H9 (cell line): ENCODE measurements at regions not wholly inside any gene's neighbourhood (a gene's known extent, or its start where the extent isn't known, plus 50 kb on each side); places are given as distances from the start of the nearest gene placed in this dataset.

Experiments used
- DNase-seq: peaks from one replicate; pipeline ENCODE4 v3.0.0-alpha.2; 2017
- H2AFZ ChIP-seq: one replicate; pipeline ENCODE4 v1.6.1; 2013; ENCODE audit warnings: mild to moderate bottlenecking, low read length, control low read depth, moderate library complexity
- H2AK5ac ChIP-seq: 2 replicates; pipeline ENCODE4 v1.6.1; 2013; ENCODE audit warnings: low read length, control low read depth, mixed read lengths; ENCODE audit not compliant: insufficient read length
- H2BK120ac ChIP-seq: one replicate; pipeline ENCODE4 v1.6.1; 2013; ENCODE audit warnings: low read depth, mild to moderate bottlenecking, low read length, control low read depth, inconsistent platforms; ENCODE audit not compliant: poor library complexity, severe bottlenecking
- H2BK12ac ChIP-seq: 2 replicates; pipeline ENCODE4 v1.6.1; 2013; ENCODE audit warnings: low read length, control low read depth, mixed read lengths, low read depth; ENCODE audit not compliant: insufficient read length
- H2BK15ac ChIP-seq: 2 replicates; pipeline ENCODE4 v1.6.1; 2013; ENCODE audit warnings: low read depth, low read length, control low read depth
- H2BK20ac ChIP-seq: one replicate; pipeline ENCODE4 v1.6.1; 2013; ENCODE audit warnings: low read depth, mild to moderate bottlenecking, low read length, control low read depth, inconsistent platforms; ENCODE audit not compliant: poor library complexity, severe bottlenecking
- H2BK5ac ChIP-seq: 2 replicates; pipeline ENCODE4 v1.6.1; 2013; ENCODE audit warnings: low read length, control low read depth, mixed read lengths; ENCODE audit not compliant: insufficient read length
- H3K14ac ChIP-seq: 2 replicates; pipeline ENCODE4 v1.6.1; 2013; ENCODE audit warnings: low read length, control low read depth; ENCODE audit not compliant: insufficient read depth
- H3K18ac ChIP-seq: 2 replicates; pipeline ENCODE4 v1.6.1; 2013; ENCODE audit warnings: low read depth, mild to moderate bottlenecking, mixed read lengths, low read length, control low read depth; ENCODE audit not compliant: insufficient read length
- H3K23ac ChIP-seq: 2 replicates; pipeline ENCODE4 v1.6.1; 2013; ENCODE audit warnings: low read length, control low read depth, mixed read lengths, low read depth; ENCODE audit not compliant: insufficient read length
- H3K23me2 ChIP-seq: 2 replicates; pipeline ENCODE4 v1.6.1; 2013; ENCODE audit warnings: low read depth, mild to moderate bottlenecking, mixed read lengths, low read length, control low read depth; ENCODE audit not compliant: insufficient read length, poor library complexity, severe bottlenecking
- H3K27ac ChIP-seq: 2 replicates; pipeline ENCODE4 v1.5.1; 2013; ENCODE audit warnings: low read length, control low read depth, mixed read lengths, low read depth; ENCODE audit not compliant: insufficient read length
- H3K27me3 ChIP-seq: 2 replicates; pipeline ENCODE4 v1.6.1; 2013; ENCODE audit warnings: low read length, control low read depth, inconsistent platforms; ENCODE audit not compliant: insufficient read depth
- H3K4ac ChIP-seq: 2 replicates; pipeline ENCODE4 v1.6.1; 2013; ENCODE audit warnings: low read depth, mild to moderate bottlenecking, control low read depth, inconsistent platforms, low read length, moderate library complexity
- H3K4me1 ChIP-seq: 2 replicates; pipeline ENCODE4 v1.6.1; 2013; ENCODE audit warnings: low read length, control low read depth, inconsistent platforms; ENCODE audit not compliant: insufficient read depth
- H3K4me2 ChIP-seq: 2 replicates; pipeline ENCODE4 v1.6.1; 2013; ENCODE audit warnings: low read length, control low read depth, mixed read lengths; ENCODE audit not compliant: insufficient read length, insufficient read depth
- H3K56ac ChIP-seq: 2 replicates; pipeline ENCODE4 v1.6.1; 2013; ENCODE audit warnings: low read depth, mild to moderate bottlenecking, mixed read lengths, low read length, control low read depth; ENCODE audit not compliant: insufficient read length
- H3K79me1 ChIP-seq: 2 replicates; pipeline ENCODE4 v1.6.1; 2013; ENCODE audit warnings: low read depth, mild to moderate bottlenecking, moderate library complexity, low read length, control low read depth, inconsistent platforms; ENCODE audit not compliant: insufficient read depth, poor library complexity, severe bottlenecking
- H3K79me2 ChIP-seq: 2 replicates; pipeline ENCODE4 v1.6.1; 2013; ENCODE audit warnings: low read length, control low read depth, inconsistent platforms; ENCODE audit not compliant: insufficient read depth
- H3K9ac ChIP-seq: 2 replicates; pipeline ENCODE4 v1.6.1; 2013; ENCODE audit warnings: low read length, control low read depth, mixed read lengths; ENCODE audit not compliant: insufficient read length; ENCODE audit errors: extremely low read depth
- H3K9me3 ChIP-seq: one replicate; pipeline ENCODE4 v1.6.1; 2013; ENCODE audit warnings: low read depth, low read length, inconsistent platforms; ENCODE audit not compliant: control insufficient read depth
- H3T11ph ChIP-seq: one replicate; pipeline ENCODE4 v1.6.1; 2013; ENCODE audit warnings: mild to moderate bottlenecking, low read length, control low read depth, inconsistent platforms
- H4K20me1 ChIP-seq: one replicate; pipeline ENCODE4 v1.6.1; 2013; ENCODE audit not compliant: control insufficient read depth, insufficient read length, insufficient read depth
- H4K5ac ChIP-seq: 2 replicates; pipeline ENCODE4 v1.6.1; 2013; ENCODE audit warnings: low read depth, mild to moderate bottlenecking, mixed read lengths, low read length, control low read depth; ENCODE audit not compliant: insufficient read length
- H4K8ac ChIP-seq: replicated peaks from 2 replicates; pipeline ENCODE4 v1.6.1; 2013; ENCODE audit warnings: low read length, control low read depth, mixed read lengths, low read depth; ENCODE audit not compliant: insufficient read length
- H4K91ac ChIP-seq: 2 replicates; pipeline ENCODE4 v1.6.1; 2013; ENCODE audit warnings: low read depth, mild to moderate bottlenecking, moderate library complexity, mixed read lengths, low read length, control low read depth; ENCODE audit not compliant: insufficient read length
- H3K27ac Mint-ChIP-seq, 3 experiments: 2 replicates in 2 of 3; 3 replicates in 1 of 3; pipeline ENCODE4 v1.8.0; 2020 to 2021; ENCODE audit warnings: mixed read lengths in 3 of 3, mild to moderate bottlenecking in 1 of 3, moderate library complexity in 1 of 3
- H3K27me3 Mint-ChIP-seq: 2 replicates; pipeline ENCODE4 v1.8.0; 2021; ENCODE audit warnings: low read depth, mild to moderate bottlenecking, moderate library complexity, mixed read lengths
- H3K36me3 Mint-ChIP-seq, 3 experiments: 2 replicates in 2 of 3; 3 replicates in 1 of 3; pipeline ENCODE4 v1.8.0; 2020 to 2021; ENCODE audit warnings: low read depth in 3 of 3, mixed read lengths in 3 of 3; ENCODE audit not compliant: insufficient read depth in 1 of 3
- H3K4me1 Mint-ChIP-seq, 2 experiments: 2 replicates each; pipeline ENCODE4 v1.8.0; 2020; ENCODE audit warnings: mixed read lengths in 2 of 2
- H3K4me3 Mint-ChIP-seq, 2 experiments: 2 replicates in 1 of 2; 3 replicates in 1 of 2; pipeline ENCODE4 v1.8.0; 2020 to 2021; ENCODE audit warnings: mild to moderate bottlenecking in 2 of 2, mixed read lengths in 2 of 2, moderate library complexity in 1 of 2
- H3K9me3 Mint-ChIP-seq, 2 experiments: 2 replicates in 1 of 2; 3 replicates in 1 of 2; pipeline ENCODE4 v1.8.0; 2020; ENCODE audit warnings: mild to moderate bottlenecking in 2 of 2, mixed read lengths in 2 of 2, moderate library complexity in 1 of 2
- WGBS: extraction: QIAGEN DNeasy Blood & Tissue Kit; methylation state at CpG from one replicate; pipeline ENCODE4 v1.1.7; 2013; ENCODE audit warnings: missing lambda C conversion rate, low lambda C conversion rate, mixed read lengths; ENCODE audit not compliant: insufficient read length; ENCODE audit errors: extremely low coverage; 5-methylcytosine and 5-hydroxymethylcytosine counted together
- TF ChIP-seq, protein P1 (sequence below): fragments of 200-600 bp; sonication (generic); conservative IDR thresholded peaks from 3 replicates; pipeline ENCODE4 v1.8.0; 2021; ENCODE audit warnings: antibody characterized with exemption, mild to moderate bottlenecking

DNA sequence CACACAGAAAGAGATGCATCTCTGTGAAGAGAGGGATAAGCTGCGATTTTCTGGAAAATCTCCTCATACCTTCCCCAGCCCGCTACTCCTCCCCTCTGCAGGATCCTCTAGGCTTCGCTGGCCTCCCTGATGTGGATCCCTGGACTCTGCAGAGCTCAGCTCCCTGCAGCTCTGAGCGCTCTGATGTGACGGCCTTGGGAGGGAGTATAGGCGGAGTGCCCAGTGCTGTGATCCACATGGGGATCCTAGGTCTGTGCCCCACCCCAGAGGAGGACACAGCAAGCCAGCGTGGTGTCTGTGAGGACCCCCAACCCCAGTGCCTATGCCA lies 111.0 kb downstream of the GYPC start:
- H4K5ac ChIP-seq, result no peak overlapping the region
- H3K27me3 Mint-ChIP-seq, result peaks cover 10% of the 10 kb centered on the region

More for the DNA sequence above, 111.0 kb downstream of the GYPC start:
- Histone ChIP-seq H3K14ac (no peak overlapping the region), H2BK120ac (no peak overlapping the region), H3K27me3 (no peaks in the 10 kb centered on the region), H4K20me1 (no peaks in the 10 kb centered on the region), H4K8ac (no peak overlapping the region), H3K79me1 (no peaks in the 10 kb centered on the region), H2AFZ (no peak overlapping the region), H3K79me2 (no peaks in the 10 kb centered on the region), H3K27ac (no peak overlapping the region), H2BK12ac (no peak overlapping the region), H3K56ac (no peak overlapping the region), H2AK5ac (no peak overlapping the region), H3K4ac (no peak overlapping the region), H3K4me1 (no peaks in the 10 kb centered on the region), H3K9ac (no peak overlapping the region), H3K23me2 (no peaks in the 10 kb centered on the region), H3T11ph (no peak overlapping the region), H3K9me3 (no peaks in the 10 kb centered on the region), H2BK5ac (no peak overlapping the region), H3K4me2 (no peak overlapping the region), H3K23ac (no peak overlapping the region), H3K18ac (no peak overlapping the region), H2BK20ac (no peak overlapping the region), H4K91ac (no peak overlapping the region), H2BK15ac (no peak overlapping the region)
- TF ChIP-seq, protein P1, sequence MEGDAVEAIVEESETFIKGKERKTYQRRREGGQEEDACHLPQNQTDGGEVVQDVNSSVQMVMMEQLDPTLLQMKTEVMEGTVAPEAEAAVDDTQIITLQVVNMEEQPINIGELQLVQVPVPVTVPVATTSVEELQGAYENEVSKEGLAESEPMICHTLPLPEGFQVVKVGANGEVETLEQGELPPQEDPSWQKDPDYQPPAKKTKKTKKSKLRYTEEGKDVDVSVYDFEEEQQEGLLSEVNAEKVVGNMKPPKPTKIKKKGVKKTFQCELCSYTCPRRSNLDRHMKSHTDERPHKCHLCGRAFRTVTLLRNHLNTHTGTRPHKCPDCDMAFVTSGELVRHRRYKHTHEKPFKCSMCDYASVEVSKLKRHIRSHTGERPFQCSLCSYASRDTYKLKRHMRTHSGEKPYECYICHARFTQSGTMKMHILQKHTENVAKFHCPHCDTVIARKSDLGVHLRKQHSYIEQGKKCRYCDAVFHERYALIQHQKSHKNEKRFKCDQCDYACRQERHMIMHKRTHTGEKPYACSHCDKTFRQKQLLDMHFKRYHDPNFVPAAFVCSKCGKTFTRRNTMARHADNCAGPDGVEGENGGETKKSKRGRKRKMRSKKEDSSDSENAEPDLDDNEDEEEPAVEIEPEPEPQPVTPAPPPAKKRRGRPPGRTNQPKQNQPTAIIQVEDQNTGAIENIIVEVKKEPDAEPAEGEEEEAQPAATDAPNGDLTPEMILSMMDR, result no peak
- WGBS, result no CpG with 5 or more reads among the region's 7 CpGs
- Mint-ChIP-seq H3K4me1 (no peaks in the 10 kb centered on the region; a peak in 1 of 4 replicates), H3K4me3 (no peak overlapping the region), H3K9me3 (no peaks in the 10 kb centered on the region), H3K27ac (no peak overlapping the region; a peak in 1 of 7 replicates), H3K36me3 (no peaks in the 10 kb centered on the region)
- no peak for DNase-seq
